NCI-H1436 treated with DMSO at 0.1 percent for 48 hours (cell line): ENCODE measurements at regions not wholly inside any gene's neighbourhood (a gene's known extent, or its start where the extent isn't known, plus 50 kb on each side); places are given as distances from the start of the nearest gene placed in this dataset.
"Not testable (repeated sequence)": the region's sequence is repeated elsewhere in the genome, so short reads cannot be mapped to it uniquely, and the experiment has no call there.

Experiments used
- DNase-seq: peaks from one replicate; lab custom pipeline; 2025; lab: John Stamatoyannopoulos, UW

DNA sequence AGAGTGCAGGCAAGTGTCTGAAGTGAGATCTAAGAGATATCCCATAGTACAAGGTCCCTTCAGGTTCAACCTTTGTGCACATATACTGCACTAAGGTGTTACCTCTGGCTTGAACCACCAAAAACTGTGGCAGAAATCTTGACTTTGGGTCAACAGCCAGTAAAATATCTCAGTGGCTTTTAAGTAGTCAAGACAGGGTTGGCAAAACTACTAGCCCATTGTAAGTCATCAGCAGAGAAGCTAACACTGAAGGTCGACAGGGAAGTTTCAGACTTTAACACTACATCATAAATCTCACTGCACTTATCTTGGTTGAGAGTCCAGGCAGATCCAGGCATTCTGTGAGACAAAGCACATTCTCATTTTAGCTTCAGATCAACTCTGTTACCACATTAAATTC, 1684.7 kb downstream of the HACE1 start:
- DNase-seq, result no peak

DNA sequence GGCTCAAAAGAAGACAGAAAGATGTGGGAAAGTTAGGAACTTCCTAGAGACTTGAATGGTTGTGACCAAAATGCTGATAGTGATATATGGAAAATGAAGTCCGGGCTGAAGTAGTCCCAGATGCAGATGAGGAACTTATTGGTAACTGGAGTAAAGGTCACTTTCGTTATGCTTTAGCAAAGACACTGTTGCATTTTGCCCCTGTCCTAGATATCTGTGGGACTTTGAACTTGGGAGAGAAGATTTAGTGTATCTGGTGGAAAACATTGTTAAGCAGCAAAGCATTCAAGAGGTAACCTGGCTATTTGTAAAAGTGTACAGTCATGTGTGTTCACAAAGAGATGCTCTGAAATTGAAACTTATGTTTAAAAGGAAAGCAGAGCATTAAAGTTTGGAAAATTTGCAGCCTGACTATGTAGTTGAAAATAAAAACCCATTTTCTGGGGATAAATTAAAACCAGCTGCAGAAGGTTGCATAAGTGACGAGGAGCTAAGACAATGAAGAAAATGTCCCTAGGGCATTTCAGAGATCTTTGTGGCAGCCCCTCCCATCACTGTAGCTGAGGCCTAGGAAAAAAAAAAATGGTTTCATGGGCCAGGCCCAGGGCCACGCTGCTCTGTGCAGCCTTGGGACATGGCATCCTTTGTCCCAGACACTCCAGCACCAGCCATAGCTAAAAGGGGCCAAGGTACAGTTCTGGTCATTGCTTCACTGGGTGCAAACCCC, 1692.2 kb downstream of the HACE1 start:
- no peak for DNase-seq

DNA sequence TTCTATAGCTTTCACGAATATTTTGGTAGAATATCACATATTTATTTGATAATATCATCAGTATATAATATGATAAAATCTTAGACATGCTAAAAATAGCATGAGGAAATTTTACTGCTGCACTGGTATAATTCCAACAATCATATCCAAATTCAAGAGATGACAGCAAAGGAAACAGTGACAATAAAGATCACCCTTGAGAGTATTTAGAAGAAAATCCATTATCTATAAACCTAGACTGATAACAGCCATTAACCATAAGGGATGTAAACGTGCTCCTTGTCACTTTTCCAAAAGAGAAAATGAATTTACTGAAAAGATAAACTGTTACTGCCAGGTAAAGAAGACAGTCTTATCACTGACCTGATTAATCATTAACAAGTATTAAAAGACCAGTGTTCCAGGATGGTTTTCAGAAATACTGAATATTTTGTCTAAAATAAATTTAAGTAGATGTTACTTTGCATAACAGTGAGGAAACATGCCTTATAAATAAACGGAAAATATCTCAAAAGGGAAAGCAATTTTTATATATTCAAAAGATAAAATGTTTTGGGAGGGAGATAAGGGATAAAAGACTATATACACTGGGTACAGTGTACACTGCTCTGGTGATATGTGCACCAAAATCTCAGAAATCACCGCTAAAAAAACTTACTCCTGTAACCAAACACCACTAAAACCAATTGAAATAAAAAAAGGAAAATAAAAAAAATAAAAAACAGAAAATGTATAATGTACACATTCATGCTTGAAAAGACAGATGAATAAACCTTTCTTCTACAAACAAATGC, 1704.7 kb downstream of the HACE1 start:
- DNase-seq, result no peak

DNA sequence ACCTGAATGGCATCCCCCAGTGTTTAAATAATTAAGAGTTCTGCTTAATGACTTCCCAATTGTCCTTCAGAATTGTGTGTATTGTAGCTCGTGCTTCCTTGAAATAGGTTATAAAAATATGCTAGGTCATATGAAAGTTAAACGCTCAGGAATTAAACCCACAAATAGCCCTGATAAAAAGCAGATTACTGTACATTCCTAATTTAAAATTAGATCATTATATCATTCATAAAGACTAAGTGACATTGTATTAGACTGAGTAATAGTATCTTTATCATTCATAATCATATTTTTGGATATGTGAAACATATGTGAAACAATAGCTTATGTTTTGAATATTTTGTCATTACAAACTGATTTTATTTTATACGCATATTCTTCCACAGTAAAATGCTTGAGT, 1706.7 kb downstream of the HACE1 start:
- DNase-seq, result no peak

DNA sequence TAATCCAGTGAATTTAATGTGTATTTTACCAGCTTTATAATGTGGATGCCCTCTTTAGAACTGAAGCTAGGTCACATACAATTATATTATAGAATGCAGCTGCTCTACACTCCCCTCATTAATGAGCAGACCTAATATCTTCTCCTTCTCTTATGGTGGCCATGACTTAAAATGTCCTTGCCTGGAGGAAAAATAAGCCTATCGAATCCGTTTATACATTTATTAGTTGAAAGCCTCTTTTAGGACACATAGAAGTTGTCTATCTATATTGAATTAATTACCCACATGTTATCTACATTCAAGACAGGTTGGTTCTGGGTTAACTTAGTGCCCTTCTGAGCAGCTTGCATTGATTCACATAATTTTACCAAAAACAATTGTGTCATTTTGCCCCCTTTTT, 1716.8 kb downstream of the HACE1 start:
- DNase-seq, result no peak

DNA sequence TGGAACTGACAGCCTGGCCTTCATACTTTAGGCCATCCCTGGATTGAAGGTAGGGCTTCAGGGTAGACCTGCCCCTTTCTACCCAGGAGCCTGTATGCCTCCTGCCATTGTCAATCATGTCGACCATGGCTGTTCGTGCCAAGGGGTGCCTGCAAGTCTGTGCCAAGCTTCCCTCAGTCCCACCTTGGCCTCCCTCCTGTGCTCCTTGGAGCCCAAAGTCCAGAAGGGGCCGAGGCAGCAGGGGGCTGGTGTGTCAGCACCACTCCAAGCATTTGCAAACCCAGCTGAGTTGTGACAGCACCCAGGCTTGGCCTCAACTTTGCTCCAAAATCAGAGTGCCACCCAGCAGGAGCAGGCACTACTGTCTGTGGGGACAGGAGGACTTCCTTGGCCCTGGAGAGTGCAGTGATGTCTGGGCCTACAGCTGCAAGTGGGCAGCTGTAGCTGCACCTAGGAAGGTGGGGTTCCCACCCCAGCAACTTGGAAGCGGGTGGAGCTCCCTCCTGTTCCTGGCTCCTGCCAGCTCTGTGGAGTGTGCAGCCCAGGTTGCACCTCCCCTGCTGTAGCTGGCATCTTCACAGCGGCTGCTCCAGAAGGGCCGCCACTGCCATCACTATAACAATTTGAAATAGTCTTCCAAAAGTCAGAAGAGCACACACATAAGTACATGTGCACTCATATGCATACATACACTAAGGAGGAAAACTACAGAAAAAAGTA, 1719.3 kb downstream of the HACE1 start:
- DNase-seq, result no peak

DNA sequence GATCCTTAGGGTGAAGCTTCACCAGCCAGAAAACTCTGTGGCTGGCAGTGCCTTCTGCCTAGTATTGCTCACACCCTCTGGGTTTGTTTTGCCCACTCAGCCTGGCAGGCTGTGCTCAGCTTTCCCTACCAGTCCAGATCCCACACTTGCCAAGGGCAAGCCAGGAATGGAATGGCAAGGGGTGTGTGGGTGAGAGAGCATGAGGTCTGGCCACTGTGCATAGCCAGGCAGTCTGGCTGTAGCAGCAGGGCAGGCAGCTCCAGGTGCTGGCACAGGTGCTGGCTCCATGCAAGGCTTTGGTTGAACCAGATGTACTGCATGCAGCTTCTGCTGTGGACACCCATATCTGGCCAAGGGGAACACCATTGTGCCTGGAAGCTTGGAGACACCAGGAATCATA, 1720.3 kb downstream of the HACE1 start:
- DNase-seq, result no peak

DNA sequence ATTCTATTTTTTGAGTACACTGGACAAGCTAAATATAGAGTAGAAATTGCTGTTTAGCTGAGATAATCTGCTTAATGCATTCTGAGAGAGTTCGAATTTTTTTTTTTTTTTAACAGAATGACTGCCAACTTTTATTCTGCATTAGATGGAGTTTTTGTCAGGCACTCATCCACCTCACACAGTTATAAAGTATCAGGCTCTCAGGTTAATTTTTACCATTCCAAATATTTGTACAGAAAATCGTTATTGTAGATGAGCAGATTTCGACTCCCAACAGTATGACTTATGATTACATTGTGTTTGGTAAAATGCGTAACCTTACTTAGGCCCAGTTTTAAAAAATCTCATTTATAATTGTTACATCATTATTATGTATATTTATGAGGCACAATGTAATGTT, 1731.0 kb downstream of the GRIK2 start:
- no peak for DNase-seq

DNA sequence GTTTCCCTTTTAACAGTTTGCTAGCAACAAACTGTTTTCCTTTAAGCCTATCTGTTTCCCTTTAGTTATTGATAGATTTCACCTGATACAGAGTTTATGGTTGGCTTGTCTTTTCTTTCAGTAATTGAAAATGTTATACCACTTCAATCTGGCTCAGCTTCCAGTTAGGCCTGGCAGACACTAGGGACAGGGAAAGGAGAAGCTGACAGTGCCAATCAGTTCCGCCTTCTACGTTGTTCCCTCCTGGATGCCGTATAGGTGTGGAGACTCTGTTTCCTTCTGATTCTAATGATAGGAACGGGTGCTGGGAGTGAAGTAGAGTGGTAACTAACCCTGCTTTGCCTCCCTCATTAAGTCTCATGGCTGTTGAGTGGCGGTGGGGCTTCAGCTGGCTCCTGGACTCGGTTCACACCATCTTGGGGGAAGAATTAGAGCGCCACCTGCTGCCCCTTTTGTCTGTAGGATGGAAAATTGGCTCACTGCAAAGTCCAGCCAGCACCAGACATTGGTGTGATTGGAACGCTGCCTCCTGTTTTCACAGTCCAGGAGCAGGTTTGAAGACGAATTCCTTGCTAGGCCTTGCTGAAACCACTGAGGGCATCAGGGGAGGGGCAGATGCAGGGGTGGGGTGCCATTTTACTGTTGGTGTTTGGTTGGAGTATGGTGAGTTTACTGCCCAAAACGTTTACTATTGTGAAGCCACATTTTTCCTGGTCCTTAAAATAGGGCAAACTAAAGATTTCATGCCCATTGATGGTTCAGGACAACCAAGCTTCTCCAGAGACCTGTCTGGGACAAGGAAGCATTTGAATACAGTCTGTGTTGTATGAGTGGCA, 1729.5 kb downstream of the GRIK2 start:
- no peak for DNase-seq

DNA sequence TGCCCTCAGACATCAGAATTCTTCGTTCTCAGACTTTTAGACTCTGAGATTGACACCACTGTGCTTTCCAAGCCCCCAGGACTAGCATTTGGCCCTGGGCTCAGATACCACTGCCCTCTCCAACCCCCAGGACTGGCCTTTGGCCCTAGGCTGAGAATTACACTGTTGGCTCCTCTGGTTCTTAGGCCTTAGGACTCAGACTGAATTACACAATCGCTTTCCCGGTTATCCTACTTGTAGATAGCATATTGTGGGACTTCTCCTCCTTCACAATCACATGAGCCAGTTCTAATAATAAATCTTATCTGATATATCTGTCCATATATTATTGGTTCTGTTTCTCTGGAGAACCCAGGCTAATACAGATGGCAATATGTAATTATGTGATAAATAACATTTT, 1725.5 kb downstream of the GRIK2 start:
- no peak for DNase-seq

DNA sequence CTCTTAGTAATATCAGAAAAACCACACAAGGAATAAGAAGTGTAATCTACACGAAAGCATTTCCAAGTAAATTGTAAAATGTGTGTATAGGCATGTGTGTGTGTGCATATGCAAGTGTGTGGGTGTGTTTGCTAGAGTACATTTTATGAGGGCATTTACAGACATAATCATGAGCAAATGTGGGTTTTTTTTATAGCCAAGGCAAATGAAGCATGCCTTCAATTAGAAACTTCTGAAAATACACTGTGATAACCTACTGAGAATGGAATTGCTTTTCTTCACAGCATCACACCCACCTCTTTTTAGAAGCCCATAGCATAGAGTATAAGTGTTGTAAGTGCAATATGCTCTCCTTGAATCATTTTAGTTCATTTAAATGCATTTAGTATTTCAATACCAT, 1721.1 kb downstream of the GRIK2 start:
- no peak for DNase-seq

DNA sequence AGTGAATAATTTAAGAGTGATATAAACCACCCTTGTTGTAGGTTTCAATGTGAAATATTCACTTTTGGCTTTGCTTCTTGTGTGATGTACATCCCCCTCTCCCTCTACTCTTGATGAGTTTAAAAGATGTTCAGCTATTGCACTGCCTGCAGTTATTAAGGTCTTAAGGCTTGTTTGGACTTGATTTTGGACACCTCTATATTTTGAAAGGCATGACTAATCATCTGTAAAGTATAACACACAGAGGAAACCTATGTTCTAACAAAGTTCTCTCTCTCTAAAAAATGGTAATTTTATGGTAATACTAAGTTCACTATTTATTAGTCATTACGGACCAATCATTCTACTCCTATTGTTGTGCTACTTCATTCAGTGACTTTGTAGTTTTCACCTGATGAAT, 1719.9 kb downstream of the GRIK2 start:
- DNase-seq, result no peak

DNA sequence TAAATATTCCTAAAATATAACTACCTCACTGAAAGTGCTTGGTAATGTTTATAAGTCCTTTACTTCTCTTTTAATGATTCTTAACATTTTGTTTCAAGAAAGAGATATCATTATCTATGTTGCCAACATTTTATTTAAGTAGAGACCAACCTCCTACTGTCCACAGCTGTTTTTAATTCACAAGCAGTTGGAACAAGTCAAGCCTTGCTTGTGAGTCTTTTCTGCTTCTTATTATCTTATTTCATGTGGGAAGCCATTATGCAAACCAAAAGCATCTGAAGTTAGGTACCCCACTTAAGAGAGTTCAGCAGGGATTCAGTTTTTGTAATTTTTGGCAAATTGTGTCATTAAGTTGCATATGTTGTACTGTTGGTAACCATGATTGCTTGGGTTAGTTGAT, 1714.5 kb downstream of the GRIK2 start:
- DNase-seq, result no peak

DNA sequence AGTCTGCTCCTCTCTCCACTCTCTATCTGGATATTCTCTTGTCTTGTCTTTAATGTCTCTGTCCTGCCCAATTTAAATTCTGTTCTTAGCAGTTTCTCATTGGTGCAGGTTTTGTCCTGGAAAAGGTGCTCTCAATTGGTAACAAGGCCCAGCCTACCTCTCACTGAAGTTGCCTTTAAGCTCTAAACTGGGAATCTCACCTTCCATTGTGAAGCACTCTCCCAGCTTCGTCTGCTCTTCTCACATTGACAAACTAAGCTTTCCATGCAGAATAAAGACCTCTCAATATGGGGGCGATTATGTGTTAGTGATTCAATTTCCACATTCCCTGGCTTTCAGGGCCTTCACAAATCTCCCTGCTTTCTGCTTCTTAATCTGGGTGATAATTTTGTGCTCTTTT, 1712.2 kb downstream of the GRIK2 start:
- DNase-seq, result no peak

DNA sequence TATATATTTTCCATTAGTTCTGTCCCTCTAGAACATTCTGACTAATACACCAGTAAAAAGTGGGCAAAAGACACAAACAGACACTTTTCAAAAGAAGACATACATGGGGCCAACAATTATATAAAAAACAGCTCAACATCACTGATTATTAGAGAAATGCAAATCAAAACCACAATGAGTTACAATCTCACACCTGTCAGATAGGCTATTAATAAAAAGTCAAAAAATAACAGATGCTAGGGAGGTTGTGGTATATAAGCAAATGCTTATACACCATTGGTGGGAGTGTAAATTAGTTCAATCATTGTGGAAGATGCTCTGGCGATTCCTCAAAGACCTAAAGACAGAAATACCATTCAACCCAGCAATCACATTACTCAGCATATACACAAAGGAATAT, 1707.8 kb downstream of the GRIK2 start:
- no peak for DNase-seq

DNA sequence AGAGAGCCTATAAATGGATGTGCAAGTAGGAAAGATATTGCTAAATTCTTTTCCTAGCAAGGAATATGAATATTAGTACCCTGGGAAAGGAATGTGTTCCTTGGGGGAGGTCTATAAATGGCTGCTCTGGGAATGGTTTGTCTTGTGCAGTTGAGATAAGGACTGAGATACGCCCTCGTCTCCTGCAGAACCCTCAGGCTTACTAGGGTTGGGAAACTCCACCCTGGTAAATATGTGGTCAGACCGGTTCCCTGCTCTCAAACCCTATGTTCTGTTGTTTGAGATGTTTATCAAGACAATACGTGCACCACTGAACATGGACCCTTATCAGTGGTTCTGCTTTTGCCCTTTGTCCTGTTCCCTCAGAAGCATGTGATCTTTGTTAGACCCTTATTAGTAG, 1698.9 kb downstream of the GRIK2 start:
- not testable (repeated sequence) for DNase-seq

DNA sequence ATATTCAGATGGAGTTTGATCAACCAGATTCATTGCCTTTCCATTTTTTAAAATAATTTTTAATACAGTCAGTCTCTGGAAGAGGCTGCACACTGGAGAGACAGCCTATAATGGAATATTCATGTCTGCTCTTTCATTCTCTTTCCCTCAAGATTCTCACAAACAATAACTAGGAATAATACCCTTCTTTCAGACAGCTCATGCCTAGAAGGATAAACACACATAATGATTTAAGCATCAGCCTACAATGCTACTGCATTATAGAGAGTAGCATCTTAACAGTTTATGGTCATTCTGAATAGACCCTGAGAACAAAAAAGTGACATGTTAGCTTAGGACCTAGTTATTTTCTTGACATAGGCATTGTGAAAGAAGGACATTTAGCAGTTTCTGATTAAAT, 1692.3 kb downstream of the GRIK2 start:
- no peak for DNase-seq

DNA sequence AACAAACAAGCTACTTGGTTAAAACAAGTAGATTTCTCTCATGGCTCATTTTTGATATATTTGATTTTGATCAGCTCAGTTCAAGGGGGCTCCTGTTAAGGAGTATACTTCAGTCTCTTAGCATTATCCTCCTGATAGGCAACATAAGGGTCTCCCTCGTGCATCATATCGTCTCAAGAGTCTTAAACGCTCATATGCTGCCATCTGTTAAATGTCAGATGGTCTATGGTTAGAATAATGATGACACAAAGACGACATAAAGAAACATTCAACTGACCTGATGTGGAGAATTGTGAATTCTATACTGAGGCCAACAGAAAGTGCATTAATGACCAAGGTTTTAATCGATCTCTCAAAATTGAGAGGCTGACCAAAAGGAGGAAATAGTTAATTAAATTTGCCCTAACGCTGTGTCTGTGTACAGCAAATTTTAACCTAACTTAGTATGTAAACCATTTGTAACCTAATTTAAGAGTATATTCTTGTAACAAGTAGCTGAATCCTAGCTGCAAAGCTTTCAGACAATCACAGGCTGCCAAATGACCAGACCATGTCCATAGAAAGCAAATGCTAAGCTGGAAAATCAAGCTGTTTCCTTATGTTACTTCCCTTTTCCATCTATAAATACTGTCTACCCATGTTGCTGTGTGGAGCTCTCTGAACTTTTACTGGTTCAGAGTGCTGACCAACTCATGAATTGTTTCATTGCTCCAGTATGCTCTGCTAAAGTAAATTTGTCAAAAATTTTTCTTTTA, 1688.5 kb downstream of the GRIK2 start:
- DNase-seq, result no peak

DNA sequence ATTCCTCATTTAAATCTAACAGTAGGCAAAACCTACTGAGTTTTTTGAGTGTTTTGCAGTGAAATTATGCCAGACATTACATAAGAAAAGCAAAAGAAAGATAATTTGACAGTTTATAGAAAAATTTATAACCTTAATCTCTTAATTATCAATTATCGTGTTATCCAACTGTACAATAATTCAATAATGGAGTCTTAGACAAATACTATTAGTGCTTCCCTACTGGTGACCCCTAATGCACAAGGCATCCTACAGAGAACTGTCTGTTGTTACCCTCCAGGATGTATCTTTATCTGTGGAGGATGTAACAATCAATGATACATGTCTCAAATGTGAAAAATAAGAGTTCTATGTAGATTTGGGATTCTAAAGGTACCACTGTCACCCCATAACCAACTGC, 1687.6 kb downstream of the GRIK2 start:
- no peak for DNase-seq

DNA sequence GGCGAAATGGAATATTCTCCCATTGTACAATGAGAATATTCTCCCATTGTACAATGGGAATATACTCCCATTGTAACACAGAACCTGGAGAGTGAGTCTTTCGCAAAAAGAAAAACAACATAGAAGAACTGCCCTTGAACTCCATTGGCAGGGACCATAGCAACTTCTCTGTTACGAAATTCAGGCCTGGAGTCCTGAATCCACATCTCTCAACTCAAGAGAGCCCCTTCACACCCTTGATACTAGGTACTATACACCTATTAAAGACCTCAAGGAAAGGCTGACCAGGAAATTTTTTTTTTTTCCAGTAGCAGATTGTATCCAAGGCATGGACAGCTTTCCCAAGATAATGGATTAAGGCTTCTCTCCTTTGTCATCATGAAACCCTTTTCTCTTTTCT, 1687.0 kb downstream of the GRIK2 start:
- DNase-seq, result no peak

DNA sequence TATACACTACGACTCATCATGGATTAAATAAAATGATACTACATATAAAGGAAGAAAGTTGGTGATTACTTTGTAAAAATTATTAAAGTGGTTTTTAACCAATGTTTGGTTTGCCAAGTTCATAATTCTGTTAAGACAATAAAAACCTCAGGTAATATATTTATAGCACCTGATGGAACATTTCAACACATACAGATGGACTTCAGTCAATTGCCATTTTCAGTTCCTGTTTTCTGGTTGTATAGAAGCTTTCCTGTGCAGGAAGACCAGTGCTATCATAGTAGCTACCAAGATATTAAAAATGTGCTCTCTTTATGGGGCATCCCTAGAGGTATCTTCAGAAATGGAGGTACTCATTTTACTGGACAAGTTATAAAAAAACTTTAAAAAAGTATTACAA, 1686.4 kb downstream of the GRIK2 start:
- no peak for DNase-seq
